Fibroblast of skin of back (primary cell): ENCODE measurements at regions not wholly inside any gene's neighbourhood (a gene's known extent, or its start where the extent isn't known, plus 50 kb on each side); places are given as distances from the start of the nearest gene placed in this dataset.

Experiments
- DNase-seq: peaks from one replicate; pipeline ENCODE4 v3.0.0-alpha.2; 2013

DNA sequence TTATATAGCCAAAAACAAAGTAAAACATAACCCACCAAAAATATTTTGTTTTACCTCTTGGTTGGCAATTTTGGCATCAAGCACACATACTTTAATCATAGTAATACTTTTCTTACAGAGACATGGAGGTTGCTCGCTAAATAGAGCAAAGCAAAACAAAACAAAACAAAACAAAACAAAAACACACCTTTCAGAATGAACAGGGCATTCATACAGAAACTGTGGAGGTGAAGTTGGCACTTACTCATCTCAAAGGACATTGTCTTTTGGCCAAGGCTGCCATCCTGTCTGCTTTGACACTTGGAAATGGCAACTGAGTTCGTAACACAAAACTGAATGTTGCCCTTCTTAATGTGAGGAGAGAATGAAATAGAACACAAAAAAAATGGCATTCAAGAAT, 773.1 kb downstream of the USP25 start:
- no peak for DNase-seq

DNA sequence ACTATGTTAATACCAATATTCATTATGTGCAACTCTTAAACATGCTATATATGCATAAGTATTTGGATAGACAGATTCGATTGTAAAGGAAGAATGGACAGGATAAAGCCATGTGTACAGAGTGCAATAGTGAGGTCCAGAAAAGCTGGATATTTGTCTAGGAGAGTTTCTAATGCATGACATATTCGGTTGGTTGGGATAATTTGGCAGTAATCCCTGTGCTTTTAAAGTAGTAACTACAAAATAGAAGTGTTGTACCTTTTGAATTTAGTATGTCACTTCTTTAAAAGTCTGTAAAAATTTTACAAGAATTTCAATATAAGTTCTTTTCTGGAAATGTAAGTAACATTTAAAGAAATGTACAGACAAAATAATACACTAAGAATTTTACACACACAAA, 774.5 kb downstream of the USP25 start:
- DNase-seq, result no peak

DNA sequence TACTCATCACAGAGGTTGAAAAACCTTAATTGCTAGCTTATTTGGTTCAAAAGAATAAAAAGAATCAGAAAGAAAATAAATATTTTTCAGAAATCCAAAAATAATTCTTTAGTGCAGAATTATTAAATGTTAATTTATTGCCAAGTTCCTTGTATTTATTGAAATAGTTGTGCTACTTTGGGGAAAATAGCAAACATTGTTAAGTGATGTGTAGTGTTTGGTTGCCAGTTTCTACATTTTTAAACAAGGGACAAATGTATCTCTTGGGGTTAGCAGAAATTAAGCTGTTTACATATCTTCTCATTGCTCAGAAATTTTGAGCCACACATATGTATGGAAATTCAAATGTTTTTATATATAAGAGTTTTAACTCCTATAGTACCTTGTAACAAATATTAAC, 775.0 kb downstream of the USP25 start:
- peak; percentile 31 for DNase-seq

DNA sequence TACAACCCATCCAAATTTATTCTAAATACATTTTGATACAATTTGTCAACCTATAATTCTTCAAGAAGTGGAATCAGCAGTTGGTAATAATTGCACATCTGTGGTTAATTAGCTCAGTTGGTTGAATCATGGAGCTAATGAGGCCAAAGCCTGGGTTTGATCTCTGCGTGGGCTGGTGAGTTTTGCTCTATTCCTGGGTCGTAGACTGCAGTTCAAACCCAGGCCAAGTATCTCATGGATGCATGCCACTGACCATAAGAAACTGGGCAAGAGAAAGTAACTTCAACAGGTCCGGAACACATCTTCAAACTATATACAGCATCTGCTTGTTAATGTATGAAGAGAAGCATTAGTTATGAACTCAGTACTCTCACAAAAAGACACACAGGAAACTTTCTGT, 779.7 kb downstream of the USP25 start:
- DNase-seq, result no peak

DNA sequence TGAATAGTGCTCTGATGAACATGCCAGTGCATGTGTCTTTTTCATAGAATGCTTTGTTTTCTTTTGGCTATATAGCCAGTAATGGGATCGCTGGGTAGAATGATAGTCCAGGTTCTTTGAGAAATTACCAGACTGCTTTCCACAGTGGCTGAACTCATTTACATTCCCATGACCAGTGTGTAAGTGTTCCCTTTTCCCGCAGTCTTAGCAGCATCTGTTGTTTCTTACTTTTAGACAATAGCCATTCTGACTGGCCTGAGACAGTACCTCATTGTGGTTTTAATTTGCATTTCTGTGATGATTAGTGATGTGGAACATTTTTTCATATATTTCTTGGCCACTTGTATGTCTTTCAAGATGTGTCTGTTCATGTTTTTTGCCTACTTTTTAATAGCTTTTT, 784.5 kb downstream of the USP25 start:
- no peak for DNase-seq

DNA sequence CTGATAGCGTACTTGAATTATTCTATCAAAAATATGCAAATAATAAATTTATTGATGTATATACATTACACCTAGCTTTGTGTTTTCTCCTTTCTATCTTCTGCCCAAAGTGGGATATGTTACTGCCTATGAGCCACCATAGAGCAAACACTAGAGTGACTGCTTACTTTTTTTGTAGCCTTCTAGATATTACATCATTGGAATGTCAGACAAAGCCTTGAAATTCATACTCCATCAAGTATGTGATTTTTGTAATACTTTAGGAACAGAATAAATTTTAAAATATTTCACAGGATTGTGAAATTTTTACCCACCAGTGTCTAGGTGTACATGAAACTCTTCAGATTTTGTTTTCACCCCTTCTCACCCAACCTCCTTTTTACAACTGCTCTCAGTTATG, 787.6 kb downstream of the USP25 start:
- DNase-seq, result peak; percentile 61

DNA sequence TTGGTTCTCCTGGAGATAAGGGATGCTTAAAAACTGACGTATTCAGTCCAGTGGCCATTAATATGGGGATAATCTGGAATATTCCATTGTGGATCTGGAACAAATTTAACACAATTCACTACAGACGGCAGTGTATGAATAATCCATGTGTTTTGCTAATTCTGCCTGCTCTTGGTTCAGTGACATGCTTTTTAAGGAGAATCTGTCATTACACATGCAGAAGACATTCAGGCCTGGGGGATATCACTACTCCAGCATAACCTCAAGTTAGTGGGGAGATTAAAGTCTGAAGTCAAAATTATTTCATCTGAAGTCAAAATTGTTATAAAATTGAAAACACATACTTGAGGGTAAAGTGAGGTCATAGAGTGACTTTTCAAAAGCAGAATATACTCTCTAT, 789.3 kb downstream of the USP25 start:
- peak; percentile 27 for DNase-seq

DNA sequence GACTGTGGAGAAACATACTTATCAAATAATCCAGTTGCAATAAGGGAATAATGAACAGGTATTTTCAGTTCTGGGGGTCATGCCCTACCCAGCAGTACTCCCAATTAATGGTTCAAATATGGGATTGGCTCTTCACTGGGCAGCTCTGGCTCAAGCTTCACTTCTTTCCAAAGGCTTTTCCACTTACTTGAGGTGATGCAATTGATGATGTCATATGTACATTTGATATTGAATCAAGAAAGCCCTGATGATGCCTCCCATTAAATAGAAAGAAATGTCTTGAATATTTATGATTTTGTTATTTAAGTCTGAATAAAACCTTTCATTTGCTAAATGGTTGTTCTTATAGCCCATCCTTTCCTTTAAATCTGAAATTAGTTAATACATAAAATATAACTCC, 789.9 kb downstream of the USP25 start:
- DNase-seq, result no peak

DNA sequence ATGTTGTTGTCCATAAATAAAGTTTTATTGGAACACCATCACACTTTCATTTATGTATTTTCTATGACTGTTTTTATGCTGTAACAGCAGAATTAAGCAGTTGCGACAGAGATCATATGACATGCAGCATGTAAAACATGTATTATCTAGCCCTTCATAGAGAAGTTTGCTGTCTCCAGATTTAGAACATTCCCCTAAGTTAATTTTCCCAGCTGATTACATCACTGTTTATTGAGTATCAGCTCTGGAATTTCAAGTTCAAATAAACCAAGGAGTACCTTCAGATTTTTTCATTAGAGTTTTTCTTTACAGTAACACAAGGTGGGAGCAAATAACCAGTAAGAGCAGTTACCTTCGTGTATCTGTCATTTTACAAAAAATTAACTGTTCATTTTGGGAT, 792.8 kb downstream of the USP25 start:
- DNase-seq, result peak; percentile 26

DNA sequence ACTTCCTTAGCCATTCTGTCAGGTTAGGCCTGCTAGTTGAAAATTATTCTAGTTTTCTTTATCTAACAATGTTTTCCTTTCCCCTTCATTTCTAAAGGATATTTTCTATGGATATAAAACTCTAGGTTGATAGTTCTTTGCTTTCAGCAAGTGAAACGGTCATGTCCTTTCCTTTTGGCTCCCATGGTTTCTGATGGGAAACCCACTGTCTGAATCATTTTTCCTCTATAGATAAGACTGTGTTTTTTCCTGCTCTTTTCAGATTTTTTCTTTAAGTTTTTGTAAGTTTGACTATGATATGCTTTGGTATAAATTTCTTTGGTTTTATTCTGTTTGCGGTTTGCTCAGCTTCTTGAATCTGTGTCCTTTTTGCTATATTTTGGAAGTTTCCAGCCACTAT, 800.9 kb downstream of the USP25 start:
- no peak for DNase-seq

DNA sequence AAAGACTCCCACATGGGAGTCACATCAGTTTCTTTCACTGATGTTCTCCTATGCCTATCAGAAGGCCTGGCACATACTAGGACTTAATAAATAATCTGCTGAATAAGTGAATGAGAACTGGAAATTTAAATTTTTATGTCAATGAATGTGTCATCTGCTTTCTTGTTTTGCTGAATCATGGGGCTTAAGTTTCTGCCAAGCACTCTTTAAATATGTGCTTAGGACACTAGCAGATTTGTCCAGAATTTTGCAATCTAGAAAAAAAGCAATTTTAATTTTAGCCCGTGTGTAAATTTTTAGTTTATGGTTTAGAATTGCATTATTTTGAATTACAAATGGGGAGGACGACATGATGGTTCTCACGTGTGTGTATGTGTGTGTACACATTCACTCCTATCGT, 803.1 kb downstream of the USP25 start:
- DNase-seq, result no peak

DNA sequence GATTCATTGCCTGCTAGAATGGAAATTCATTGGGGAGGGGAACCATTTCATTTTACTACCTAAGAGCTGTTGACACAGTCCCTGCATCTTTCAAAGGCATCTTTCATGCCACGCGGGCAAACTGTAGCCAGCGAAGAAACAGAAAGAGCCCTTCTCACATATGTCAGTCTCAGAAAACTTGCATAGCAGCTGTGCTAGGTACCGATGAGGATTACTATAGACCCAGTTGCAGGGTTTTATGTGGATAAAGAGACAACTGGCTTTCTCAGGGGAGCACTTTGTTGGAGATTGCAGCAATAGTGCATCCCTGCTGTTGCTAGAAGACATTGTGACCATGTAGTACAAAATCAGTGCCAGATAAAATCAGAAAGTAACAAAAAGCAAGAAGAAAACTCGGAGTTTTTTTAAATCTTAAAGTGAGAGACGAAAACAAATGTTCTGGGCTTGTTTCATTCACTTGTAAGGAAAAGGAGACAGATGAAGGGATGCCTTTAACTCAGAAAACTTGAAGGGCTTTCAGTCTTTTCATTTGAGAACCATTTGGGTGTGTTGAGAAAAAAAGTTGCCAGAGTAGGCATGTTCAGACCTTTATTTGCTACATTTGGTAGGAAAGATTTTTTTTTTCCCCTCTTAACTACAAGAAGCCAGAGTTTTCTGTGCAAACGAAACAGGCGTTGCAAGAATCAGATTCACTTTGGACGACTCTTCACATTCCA, 804.1 kb downstream of the USP25 start:
- DNase-seq, result no peak

DNA sequence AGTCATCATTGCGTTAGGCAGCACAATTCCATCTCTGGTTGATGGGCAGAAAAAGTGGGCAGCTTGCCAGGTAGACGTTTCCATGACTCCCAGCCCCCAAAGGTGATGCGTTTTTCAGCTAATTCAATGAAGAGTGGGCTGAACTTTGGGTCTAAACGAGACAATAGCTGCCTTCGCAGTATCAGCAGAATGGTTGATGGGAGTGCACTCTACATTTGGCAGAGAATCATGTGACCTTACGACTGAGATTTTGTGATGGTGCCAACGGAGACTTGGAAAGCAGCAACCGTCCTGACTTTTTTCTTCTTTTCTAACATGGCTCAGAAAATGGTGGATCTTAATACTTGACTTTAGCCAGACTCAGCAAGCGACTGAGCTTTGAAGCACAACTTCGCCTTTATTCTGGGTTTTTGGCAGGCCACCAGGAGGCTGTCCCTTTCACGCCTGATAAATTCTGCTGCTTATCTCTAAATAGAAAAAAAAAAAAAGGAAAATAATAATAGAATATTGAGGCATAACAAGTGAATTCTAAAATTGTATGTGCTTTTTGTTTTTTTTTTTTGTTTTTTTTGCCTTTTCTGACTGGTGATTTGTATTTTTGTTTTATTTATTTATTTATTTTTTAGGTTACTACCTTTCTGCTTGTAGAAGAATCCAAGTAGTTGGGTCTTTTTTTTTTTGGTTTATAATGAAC, 804.8 kb downstream of the USP25 start:
- DNase-seq, result peak; percentile 30

DNA sequence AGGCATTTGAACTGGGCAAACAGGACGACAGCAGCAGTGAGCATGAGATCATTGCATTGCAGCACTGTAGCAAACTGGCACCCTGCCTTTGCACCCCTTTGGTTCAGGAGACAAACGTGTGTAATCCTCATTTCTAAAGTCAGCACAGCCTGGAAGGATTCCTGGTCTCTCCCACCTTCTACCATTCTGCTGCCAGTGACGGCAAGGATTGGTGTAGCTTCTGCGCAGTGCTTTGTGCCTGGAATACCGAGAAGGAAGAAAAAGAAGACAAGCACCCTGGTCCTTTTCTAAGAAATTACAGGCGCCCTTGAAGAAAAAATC, 805.3 kb downstream of the USP25 start:
- DNase-seq, result no peak

DNA sequence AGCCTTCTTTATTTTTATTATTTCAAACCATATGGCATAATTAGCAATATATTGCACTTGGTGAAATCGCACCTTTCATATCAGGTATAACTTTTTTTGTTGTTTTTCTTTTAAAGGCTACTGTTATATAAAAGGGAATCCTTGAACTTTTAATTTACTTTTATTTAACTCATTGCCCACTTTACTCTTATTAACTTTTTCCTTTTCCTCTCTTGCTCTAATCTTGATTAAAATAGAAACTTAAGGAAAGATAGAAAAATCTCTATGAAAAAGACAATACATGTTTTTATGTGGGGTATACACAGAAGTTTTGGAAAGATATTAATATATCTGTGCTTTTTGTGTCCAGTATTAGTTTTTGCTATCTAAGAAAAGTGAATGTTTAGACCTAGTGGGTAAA, 805.8 kb downstream of the USP25 start:
- no peak for DNase-seq

DNA sequence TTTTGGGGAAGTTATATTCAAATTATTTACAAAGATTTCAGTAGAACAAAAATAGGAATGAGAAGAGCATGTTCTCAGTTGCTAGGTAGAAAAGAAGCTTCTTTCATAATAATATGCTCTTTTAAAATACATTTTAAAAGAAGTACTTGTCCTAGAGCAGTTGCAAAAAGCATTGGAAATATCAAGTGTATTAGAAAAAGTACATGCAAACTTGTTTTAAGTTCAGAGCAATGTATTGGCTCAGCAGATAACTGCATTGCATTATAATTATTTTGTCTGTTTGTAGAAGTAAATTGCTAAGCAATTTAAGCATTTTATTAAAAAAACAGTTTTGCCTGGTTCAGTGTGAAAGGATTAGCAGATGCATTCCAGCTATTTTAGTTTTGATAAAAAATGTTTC, 806.4 kb downstream of the USP25 start:
- DNase-seq, result no peak

DNA sequence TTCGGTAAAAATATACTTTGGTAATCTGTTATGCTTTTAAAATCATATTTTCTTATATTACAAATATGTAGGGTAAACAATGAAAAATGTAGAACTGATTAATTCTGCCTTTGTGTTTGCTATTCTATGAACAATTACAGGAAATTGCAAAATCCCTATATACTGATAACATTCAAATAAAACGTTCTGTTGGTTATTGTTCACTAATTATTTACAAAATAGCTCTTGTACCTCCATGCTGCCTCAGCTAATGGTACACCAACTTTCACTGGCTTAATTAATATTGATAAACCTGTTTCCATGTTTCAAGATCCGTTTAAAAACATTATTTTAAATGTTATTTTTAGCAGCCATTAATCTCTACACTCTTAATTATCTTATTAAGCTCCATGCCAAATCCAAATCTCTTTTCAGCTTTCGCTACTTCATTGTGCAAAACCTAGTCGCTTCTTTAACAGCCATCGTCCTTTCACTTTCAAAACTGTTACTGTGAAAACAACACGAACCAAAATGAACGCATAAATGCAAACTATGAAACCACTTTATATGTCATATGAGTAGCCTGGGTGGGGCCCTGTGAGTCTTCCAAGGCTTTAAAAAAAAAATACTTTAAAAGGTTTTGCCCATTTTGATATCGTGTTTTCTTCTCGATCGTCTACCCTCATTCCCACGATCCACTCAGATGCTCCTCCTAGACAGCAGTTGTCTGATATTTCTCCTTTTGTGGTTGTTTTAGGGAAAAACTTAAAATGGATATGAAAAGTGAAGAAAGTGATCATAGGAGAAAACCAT, 807.1 kb downstream of the USP25 start:
- DNase-seq, result no peak

DNA sequence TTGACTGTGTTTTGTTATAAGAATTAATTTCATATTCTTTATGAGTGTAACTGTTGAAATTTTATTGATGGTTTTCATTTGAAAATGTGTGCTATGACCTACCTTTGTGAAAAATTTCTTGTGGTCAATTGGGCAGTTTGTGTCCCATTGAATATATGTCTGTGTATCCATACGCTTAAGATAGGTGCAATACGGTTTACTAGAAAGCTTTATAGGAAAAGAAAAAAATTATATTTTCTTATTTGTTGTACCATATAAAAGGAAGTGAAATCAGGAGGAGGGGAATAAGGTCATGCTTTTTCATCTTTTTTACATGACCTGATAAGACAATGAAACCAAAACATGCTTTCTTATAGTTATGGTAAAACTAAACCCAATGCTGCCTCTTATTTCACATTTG, 807.7 kb downstream of the USP25 start:
- DNase-seq, result no peak

DNA sequence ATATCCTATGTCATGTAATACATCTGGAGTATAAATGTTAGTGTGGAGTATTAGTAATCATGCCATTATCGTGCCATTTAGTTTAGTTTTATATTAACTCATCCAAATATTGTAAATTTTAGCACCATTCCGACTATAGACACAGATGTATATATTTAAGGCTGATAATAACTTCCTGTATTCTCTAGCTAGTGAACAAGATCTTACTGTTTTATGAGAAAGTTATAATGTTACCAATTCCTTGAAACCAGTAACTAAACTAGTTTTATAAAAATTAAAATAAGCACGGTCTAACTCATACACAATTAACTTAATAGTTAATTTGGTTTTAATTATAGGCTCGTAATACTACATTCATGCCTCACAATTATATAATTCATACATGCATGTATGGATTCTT, 808.6 kb downstream of the USP25 start:
- DNase-seq, result no peak

DNA sequence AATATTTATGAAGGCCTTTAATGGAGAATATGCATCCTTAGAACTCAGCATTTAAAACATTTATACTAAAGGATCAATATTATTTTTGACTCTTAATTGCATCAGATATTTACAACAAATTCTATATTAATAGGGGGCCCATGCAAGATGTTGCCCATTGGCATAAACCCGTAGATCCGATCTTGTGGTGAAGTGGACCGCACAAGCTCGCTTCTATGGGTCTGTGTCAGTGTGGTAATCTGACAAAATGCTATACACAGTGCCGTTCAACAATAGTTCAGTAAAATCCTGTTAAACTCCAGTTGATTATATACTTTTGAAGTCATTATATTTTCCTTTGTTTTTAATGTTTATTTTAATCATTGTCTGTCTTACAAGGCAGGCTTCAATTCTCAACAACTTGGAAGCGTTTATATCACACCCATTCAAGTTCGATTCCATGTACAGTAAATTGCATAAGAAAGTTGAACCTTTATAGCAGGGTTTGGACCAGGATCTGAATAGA, 809.2 kb downstream of the USP25 start:
- no peak for DNase-seq

DNA sequence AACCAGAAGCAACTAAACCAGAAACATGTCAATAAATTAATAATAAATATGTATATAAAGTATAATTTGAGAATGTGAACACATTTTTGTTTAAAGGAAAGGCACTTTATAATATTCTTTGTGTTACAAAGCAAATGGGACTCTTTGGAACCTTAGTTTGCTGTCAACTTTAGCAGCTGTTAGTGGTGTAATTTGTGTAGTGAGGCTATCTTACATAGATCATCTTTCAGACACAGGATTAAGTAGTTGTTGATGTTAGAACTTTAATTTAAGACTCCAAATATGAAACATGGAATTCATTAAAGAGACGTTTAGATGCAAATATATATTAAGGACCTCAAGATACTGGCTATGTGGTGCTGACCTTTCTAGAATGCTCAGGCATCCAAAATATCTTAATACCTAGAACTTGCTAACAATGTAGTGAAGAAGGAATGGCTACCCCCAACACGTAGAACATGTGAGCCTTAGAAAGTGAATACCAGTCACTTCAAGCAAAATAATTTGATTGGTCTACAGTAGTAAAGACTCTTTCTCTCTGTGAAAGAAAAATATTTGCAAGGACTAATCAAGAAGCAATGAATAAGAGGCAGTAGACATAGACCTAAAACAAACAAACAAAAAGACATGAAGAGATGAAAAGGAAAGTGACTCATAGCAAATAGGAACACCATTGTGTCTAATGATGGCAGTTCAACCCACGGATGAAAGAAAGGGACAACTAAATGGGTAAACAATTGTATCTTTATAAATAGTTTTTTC, 811.4 kb downstream of the USP25 start:
- DNase-seq, result no peak

DNA sequence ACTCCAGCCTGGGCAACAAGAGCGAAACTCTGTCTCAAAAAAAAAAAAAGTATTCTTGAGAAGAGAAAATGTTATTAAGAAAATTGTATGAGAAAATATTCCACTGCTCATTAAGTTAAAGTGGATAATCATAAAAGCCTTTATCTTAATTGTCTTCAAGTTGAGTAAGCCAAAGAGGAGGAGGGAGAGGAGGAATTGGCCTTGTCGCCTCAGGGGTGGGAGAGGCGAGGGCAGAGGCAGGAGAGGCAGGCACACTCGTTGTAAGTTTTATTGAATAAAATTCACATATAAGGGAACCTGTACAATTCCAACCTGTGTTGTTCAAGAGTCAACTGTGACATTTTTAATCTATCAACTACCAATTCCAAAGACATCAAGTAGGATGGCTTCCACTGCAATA, 820.3 kb downstream of the USP25 start:
- DNase-seq, result no peak
